DOHH2 (cell line): ENCODE measurements at regions not wholly inside any gene's neighbourhood (a gene's known extent, or its start where the extent isn't known, plus 50 kb on each side); places are given as distances from the start of the nearest gene placed in this dataset.

ENCODE experiments used
- EZH2phosphoT487 ChIP-seq: fragments of 200-600 bp; sonication (generic); IDR thresholded peaks from 2 replicates; pipeline ENCODE4 v1.6.1; 2017; ENCODE audit warnings: borderline replicate concordance, mild to moderate bottlenecking, antibody characterized with exemption, low read length, moderate library complexity, mixed read lengths
- TF ChIP-seq, protein P1 (sequence below): fragments of 200-600 bp; sonication (generic); IDR thresholded peaks from one replicate; pipeline ENCODE4 v1.5.1; 2014; ENCODE audit warnings: antibody characterized with exemption, mild to moderate bottlenecking, low read depth, low read length; ENCODE audit not compliant: poor library complexity, severe bottlenecking

DNA sequence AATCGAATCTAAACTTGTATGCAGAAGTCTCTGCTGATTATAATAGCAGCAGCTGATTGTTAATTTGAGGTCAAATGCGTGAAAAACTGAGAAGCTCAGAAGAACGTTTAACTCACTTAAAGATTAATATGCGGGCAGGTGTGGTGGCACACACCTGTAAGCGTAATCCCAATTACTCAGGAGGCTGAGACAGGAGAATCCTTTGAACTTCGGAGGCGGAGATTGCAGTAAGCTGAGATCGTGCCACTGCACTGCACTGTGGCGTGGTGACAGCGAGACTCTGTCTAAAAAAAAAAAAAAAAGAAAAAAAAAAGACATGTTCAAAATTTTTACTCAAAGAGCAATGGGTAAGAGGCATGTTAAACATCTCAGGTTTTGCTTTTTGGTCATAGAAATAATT lies 1370.8 kb downstream of the GRIK2 start:
- TF ChIP-seq, protein P1, sequence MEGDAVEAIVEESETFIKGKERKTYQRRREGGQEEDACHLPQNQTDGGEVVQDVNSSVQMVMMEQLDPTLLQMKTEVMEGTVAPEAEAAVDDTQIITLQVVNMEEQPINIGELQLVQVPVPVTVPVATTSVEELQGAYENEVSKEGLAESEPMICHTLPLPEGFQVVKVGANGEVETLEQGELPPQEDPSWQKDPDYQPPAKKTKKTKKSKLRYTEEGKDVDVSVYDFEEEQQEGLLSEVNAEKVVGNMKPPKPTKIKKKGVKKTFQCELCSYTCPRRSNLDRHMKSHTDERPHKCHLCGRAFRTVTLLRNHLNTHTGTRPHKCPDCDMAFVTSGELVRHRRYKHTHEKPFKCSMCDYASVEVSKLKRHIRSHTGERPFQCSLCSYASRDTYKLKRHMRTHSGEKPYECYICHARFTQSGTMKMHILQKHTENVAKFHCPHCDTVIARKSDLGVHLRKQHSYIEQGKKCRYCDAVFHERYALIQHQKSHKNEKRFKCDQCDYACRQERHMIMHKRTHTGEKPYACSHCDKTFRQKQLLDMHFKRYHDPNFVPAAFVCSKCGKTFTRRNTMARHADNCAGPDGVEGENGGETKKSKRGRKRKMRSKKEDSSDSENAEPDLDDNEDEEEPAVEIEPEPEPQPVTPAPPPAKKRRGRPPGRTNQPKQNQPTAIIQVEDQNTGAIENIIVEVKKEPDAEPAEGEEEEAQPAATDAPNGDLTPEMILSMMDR, result no peak
- TF ChIP-seq EZH2phosphoT487, result no peak
